Mesendoderm (in vitro differentiated cells): ENCODE measurements at regions not wholly inside any gene's neighbourhood (a gene's known extent, or its start where the extent isn't known, plus 50 kb on each side); places are given as distances from the start of the nearest gene placed in this dataset.
"Not testable (repeated sequence)": the region's sequence is repeated elsewhere in the genome, so short reads cannot be mapped to it uniquely, and the experiment has no call there.

ENCODE experiments used
- DNase-seq: peaks from one replicate; pipeline ENCODE4 v3.0.0; 2013
- H2AK5ac ChIP-seq: 2 replicates; pipeline ENCODE4 v1.6.1; 2013; ENCODE audit warnings: low read length, inconsistent platforms
- H2BK120ac ChIP-seq: 2 replicates; pipeline ENCODE4 v1.6.1; 2013; ENCODE audit warnings: low read depth, mild to moderate bottlenecking, low read length, moderate library complexity, mixed read lengths
- H2BK15ac ChIP-seq: replicated peaks from 2 replicates; pipeline ENCODE4 v1.6.1; 2013; ENCODE audit warnings: low read depth, mild to moderate bottlenecking, moderate library complexity
- H2BK5ac ChIP-seq: 2 replicates; pipeline ENCODE4 v1.6.1; 2013; ENCODE audit warnings: low read length, inconsistent platforms
- H3K18ac ChIP-seq: 2 replicates; pipeline ENCODE4 v1.6.1; 2013; ENCODE audit warnings: mild to moderate bottlenecking, low read length, mixed read lengths
- H3K23ac ChIP-seq: one replicate; pipeline ENCODE4 v1.6.1; 2013; ENCODE audit warnings: low read length
- H3K27ac ChIP-seq: 2 replicates; pipeline ENCODE4 v1.5.1; 2013; ENCODE audit warnings: low read depth, mild to moderate bottlenecking, inconsistent platforms, low read length, moderate library complexity
- H3K27me3 ChIP-seq: 2 replicates; pipeline ENCODE4 v1.6.1; 2013; ENCODE audit warnings: low read length, control low read depth, mild to moderate bottlenecking, inconsistent platforms; ENCODE audit not compliant: insufficient read depth, poor library complexity
- H3K36me3 ChIP-seq: 2 replicates; pipeline ENCODE4 v1.6.1; 2013; ENCODE audit warnings: low read length, inconsistent platforms; ENCODE audit not compliant: control insufficient read depth, insufficient read depth
- H3K4ac ChIP-seq: one replicate; pipeline ENCODE4 v1.6.1; 2013; ENCODE audit warnings: low read depth, mild to moderate bottlenecking, low read length, moderate library complexity
- H3K4me1 ChIP-seq: 2 replicates; pipeline ENCODE4 v1.6.1; 2013; ENCODE audit warnings: low read depth, low read length, inconsistent platforms; ENCODE audit not compliant: control insufficient read depth
- H3K4me2 ChIP-seq: 2 replicates; pipeline ENCODE4 v1.6.1; 2013; ENCODE audit warnings: low read length
- H3K4me3 ChIP-seq: 2 replicates; pipeline ENCODE4 v1.5.1; 2013; ENCODE audit warnings: mild to moderate bottlenecking, low read length
- H3K56ac ChIP-seq: one replicate; pipeline ENCODE4 v1.6.1; 2013; ENCODE audit warnings: low read length
- H3K79me1 ChIP-seq: 2 replicates; pipeline ENCODE4 v1.6.1; 2013; ENCODE audit warnings: low read length, inconsistent platforms
- H3K79me2 ChIP-seq: 2 replicates; pipeline ENCODE4 v1.6.1; 2013; ENCODE audit warnings: mild to moderate bottlenecking, low read length; ENCODE audit not compliant: control insufficient read depth, insufficient read depth
- H3K9ac ChIP-seq: 2 replicates; pipeline ENCODE4 v1.6.1; 2013; ENCODE audit warnings: low read length, inconsistent platforms
- H4K5ac ChIP-seq: one replicate; pipeline ENCODE4 v1.6.1; 2013; ENCODE audit warnings: low read length
- H4K8ac ChIP-seq: one replicate; pipeline ENCODE4 v1.6.1; 2013; ENCODE audit warnings: low read depth, mild to moderate bottlenecking, control low read depth, low read length, moderate library complexity
- WGBS: extraction: QIAGEN DNeasy Blood & Tissue Kit; methylation state at CpG from one replicate; pipeline ENCODE4 v1.1.7; 2013; ENCODE audit warnings: low lambda C conversion rate, missing lambda C conversion rate; ENCODE audit not compliant: insufficient coverage; ENCODE audit errors: extremely low coverage; 5-methylcytosine and 5-hydroxymethylcytosine counted together

DNA sequence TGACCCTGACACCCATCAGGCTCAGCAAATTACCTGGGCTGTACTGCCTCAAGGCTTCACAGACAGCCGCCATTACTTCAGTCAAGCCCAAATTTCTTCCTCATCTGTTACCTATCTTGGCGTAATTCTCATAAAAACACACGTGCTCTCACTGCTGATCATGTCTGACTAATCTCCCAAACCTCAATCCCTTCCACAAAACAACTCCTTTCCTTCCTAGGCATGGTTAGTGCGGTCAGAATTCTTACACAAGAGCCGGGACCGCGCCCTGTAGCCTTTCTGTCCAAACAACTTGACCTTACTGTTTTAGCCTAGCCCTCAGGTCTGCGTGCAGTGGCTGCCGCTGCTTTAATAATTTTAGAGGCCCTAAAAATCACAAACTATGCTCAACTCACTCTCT is 828.2 kb downstream of the LTN1 start:
- DNase-seq, H2AK5ac ChIP-seq, H4K5ac ChIP-seq, H3K79me2 ChIP-seq, H3K4me2 ChIP-seq, H3K36me3 ChIP-seq, H3K4me1 ChIP-seq, H2BK15ac ChIP-seq, H4K8ac ChIP-seq, H3K79me1 ChIP-seq, H3K56ac ChIP-seq, H3K4me3 ChIP-seq, H3K18ac ChIP-seq, H2BK5ac ChIP-seq, H3K4ac ChIP-seq, H3K27ac ChIP-seq, H2BK120ac ChIP-seq, H3K23ac ChIP-seq, H3K27me3 ChIP-seq, H3K9ac ChIP-seq: not testable (repeated sequence)
- WGBS = no CpG with 5 or more reads among the region's 9 CpGs

DNA sequence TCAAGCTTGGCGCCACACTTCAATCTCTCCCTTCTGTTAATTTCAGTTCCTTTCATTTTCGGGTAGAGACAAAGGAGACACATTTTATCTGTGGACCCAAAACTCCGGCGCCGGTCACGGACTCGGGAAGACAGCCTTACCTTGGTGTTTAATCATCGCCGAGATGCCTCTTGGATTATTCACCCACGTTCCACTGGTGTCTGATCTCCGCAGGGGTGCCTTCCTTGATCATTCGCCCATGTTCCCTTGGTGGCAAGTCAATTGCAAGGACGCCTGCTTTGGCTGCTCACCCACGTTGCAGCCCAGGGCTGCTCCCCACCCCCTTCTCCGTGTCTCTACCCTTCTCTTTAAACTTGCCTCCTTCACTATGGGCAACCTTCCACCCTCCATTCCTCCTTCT is 830.6 kb downstream of the LTN1 start:
- not testable (repeated sequence) for H2BK120ac ChIP-seq, H3K36me3 ChIP-seq, H2BK5ac ChIP-seq, H3K23ac ChIP-seq, H3K79me2 ChIP-seq, DNase-seq, H4K8ac ChIP-seq, H3K27me3 ChIP-seq, H4K5ac ChIP-seq, H3K79me1 ChIP-seq, H3K4me3 ChIP-seq, H2BK15ac ChIP-seq, H3K4me2 ChIP-seq, H3K4me1 ChIP-seq, H3K9ac ChIP-seq
- H3K27ac ChIP-seq = peak overlapping the region; percentile 22
- H2AK5ac ChIP-seq = peak overlapping the region; percentile 5
- H3K18ac ChIP-seq = peak overlapping the region; percentile 5
- peak overlapping the region; percentile 73 for H3K4ac ChIP-seq
- H3K56ac ChIP-seq = peak overlapping the region; percentile 60
- WGBS = no CpG with 5 or more reads among the region's 15 CpGs

DNA sequence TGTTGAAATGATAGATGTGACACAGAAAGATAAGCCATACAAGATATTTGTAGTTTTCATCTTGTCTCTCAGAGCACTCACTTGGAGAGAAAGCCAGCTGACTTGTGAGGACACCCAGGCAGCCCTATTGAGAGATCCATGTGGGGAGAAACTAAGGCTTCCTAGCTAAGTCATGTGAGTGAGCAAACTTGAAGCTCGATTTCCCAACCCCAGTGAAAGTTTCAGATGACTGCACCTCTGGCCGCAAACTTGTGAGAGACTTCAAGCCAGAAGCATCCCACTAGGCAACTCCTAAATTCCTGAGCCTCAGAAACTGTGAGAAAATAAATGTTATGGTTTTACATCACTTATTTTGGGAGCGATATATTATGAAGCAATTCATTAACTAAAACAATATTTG is 832.3 kb downstream of the LTN1 start:
- Histone ChIP-seq H2BK15ac (no peak overlapping the region), H3K36me3 (no peaks in the 10 kb centered on the region), H3K4me2 (no peak overlapping the region), H3K56ac (no peak overlapping the region), H4K8ac (no peak overlapping the region), H3K27me3 (no peaks in the 10 kb centered on the region), H3K79me2 (no peaks in the 10 kb centered on the region), H3K27ac (no peak overlapping the region), H3K23ac (no peak overlapping the region), H3K4me3 (no peak overlapping the region), H3K4me1 (no peaks in the 10 kb centered on the region), H2BK5ac (no peak overlapping the region), H4K5ac (no peak overlapping the region), H2AK5ac (no peak overlapping the region), H3K4ac (peak overlapping the region; percentile 99), H3K9ac (no peak overlapping the region), H3K79me1 (no peaks in the 10 kb centered on the region), H2BK120ac (peak overlapping the region; percentile 89), H3K18ac (peak overlapping the region; percentile 18)
- no CpG with 5 or more reads among the region's 3 CpGs for WGBS
- no peak for DNase-seq

- WGBS = no CpG with 5 or more reads among the region's 3 CpGs
- H4K5ac ChIP-seq = no peak overlapping the region
Measured at GRCh38 chr21:28159396-28159795, 833.3 kb downstream of the LTN1 start.

GRCh38 chr21:28156590-28156989 is 836.1 kb downstream of the LTN1 start:
- Histone ChIP-seq H3K4me3 (no peak overlapping the region), H4K8ac (peak overlapping the region; percentile 39), H2BK15ac (no peak overlapping the region), H3K9ac (no peak overlapping the region), H3K56ac (no peak overlapping the region), H3K4me1 (no peaks in the 10 kb centered on the region), H2BK5ac (no peak overlapping the region), H4K5ac (no peak overlapping the region), H3K79me1 (no peaks in the 10 kb centered on the region), H2BK120ac (no peak overlapping the region), H3K23ac (no peak overlapping the region), H3K27me3 (no peaks in the 10 kb centered on the region), H3K79me2 (no peaks in the 10 kb centered on the region), H3K4ac (no peak overlapping the region), H3K36me3 (no peaks in the 10 kb centered on the region), H3K4me2 (no peak overlapping the region), H2AK5ac (no peak overlapping the region), H3K18ac (no peak overlapping the region), H3K27ac (no peak overlapping the region)
- no CpG with 5 or more reads among the region's 6 CpGs for WGBS
- no peak for DNase-seq

More at GRCh38 chr21:28159396-28159795, 833.3 kb downstream of the LTN1 start:
- Histone ChIP-seq H4K8ac (peak overlapping the region; percentile 56), H2BK5ac (no peak overlapping the region), H3K56ac (no peak overlapping the region), H3K18ac (peak overlapping the region; percentile 84), H3K36me3 (no peaks in the 10 kb centered on the region), H3K27me3 (no peaks in the 10 kb centered on the region), H3K27ac (no peak overlapping the region), H3K79me2 (no peaks in the 10 kb centered on the region), H3K4me1 (no peaks in the 10 kb centered on the region), H2AK5ac (no peak overlapping the region), H2BK120ac (no peak overlapping the region), H3K4me3 (no peak overlapping the region), H2BK15ac (no peak overlapping the region), H3K9ac (no peak overlapping the region), H3K23ac (no peak overlapping the region), H3K4me2 (no peak overlapping the region), H3K4ac (no peak overlapping the region), H3K79me1 (no peaks in the 10 kb centered on the region)
- no peak for DNase-seq

DNA sequence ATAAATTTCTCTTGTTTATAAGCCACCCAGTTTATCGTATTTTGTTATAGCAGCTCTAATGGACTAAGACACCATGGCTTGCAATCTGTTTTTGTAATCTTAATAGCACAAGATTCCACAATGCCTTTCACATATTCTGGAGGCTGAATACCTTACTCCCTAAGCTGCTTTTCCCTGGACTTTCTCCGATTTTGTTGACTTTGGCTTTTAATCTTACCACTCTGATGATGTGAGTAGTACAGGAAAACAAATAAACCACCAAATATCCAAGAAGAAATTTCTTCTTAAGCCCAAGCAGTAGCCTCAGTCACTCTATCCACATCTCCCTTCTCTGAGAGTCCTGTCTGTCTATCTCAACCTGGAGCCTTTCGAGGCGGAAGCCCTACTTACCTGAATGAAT is 838.6 kb downstream of the LTN1 start:
- no peaks in the 10 kb centered on the region for H3K4me1 ChIP-seq
- H3K27ac ChIP-seq = no peak overlapping the region
- H3K9ac ChIP-seq = no peak overlapping the region
- H3K18ac ChIP-seq = peak overlapping the region; percentile 60
- H3K4ac ChIP-seq = peak overlapping the region; percentile 36
- H2AK5ac ChIP-seq = no peak overlapping the region
- H3K79me1 ChIP-seq = no peaks in the 10 kb centered on the region
- H3K27me3 ChIP-seq = no peaks in the 10 kb centered on the region
- no CpG with 5 or more reads among the region's 4 CpGs for WGBS
- DNase-seq = no peak
- H3K4me3 ChIP-seq = no peak overlapping the region
- no peaks in the 10 kb centered on the region for H3K79me2 ChIP-seq
- H3K4me2 ChIP-seq = no peak overlapping the region
- H2BK120ac ChIP-seq = no peak overlapping the region
- no peak overlapping the region for H2BK5ac ChIP-seq
- H4K5ac ChIP-seq = no peak overlapping the region
- H2BK15ac ChIP-seq = no peak overlapping the region
- no peak overlapping the region for H3K56ac ChIP-seq
- H3K36me3 ChIP-seq = no peaks in the 10 kb centered on the region
- H3K23ac ChIP-seq = no peak overlapping the region
- H4K8ac ChIP-seq = no peak overlapping the region
